ENCODE measurements at regions not wholly inside any gene's neighbourhood (a gene's known extent, or its start where the extent isn't known, plus 50 kb on each side); places are given as distances from the start of the nearest gene placed in this dataset.

DNA sequence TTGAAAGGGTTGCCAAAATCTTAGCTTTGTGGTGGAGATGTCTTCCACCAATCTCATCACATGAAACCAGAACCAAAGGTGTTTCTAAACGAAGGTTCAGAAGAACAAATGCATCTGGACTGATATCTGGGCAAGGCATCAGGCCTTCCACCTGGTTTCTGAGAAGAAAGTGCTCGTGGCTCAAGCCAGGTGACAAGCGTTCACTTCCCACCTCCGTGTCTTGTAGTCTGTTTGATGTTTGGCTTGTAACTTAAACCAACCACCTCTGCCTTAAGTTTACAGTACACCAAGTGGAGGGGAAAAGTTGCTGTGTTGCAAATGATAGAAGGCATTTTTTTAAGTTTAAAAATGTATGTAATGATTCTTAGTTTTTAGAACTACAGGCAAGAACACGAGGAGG lies 66.9 kb upstream of the MAP3K7 start (continued):
- TF ChIP-seq RAD21 (IDR thresholded peaks at IDR 0.05), result no peak

- Histone ChIP-seq H3K36me3 (ENCODE audit: control insufficient read depth in 4 of 4, insufficient read depth in 3 of 4, low read depth in 1 of 4, low read length in 3 of 4) (no peaks in the 10 kb centered on the region), H3K9me3 (ENCODE audit: control insufficient read depth in 4 of 4, low read length in 3 of 4) (no peaks in the 10 kb centered on the region), H3K27me3 (ENCODE audit: control insufficient read depth in 4 of 4, insufficient read depth in 4 of 4, low read length in 3 of 4) (peaks cover 0 to 3% (median 0%) of the 10 kb centered on the region in 4 donors), H3K4me1 (ENCODE audit: control insufficient read depth in 4 of 4, insufficient read depth in 4 of 4, low read length in 3 of 4) (no peaks in the 10 kb centered on the region), H3K4me3 (ENCODE audit: low read depth in 1 of 3, low read length in 3 of 3) (no peak overlapping the region), H3K27ac (ENCODE audit: low read depth in 1 of 2, low read length in 2 of 2) (no peak overlapping the region), H3K9ac (ENCODE audit: low read depth in 1 of 2, low read length in 2 of 2) (no peak overlapping the region)
- no peak for DNase-seq (ENCODE audit: low spot score)
- 61% methylated on average over 8 of the region's 8 CpGs for WGBS
- TF ChIP-seq FOXA1 (IDR thresholded peaks at IDR 0.05) (no peak), FOXA2 (IDR thresholded peaks at IDR 0.05) (no peak), HNF4A (conservative IDR thresholded peaks at IDR 0.05) (no peak), EGR1 (IDR thresholded peaks at IDR 0.05; ENCODE audit: low read depth in 2 of 2) (no peak), ZBTB33 (IDR thresholded peaks at IDR 0.05) (no peak), GABPA (IDR thresholded peaks at IDR 0.05 in 1 of 2, conservative IDR thresholded peaks at IDR 0.05 in 1 of 2) (no peak), RXRA (IDR thresholded peaks at IDR 0.05) (no peak)
- TF ChIP-seq, protein P1, sequence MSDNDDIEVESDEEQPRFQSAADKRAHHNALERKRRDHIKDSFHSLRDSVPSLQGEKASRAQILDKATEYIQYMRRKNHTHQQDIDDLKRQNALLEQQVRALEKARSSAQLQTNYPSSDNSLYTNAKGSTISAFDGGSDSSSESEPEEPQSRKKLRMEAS (IDR thresholded peaks at IDR 0.05), result no peak
These were observed 63.4 kb upstream of the MAP3K7 start for GRCh38 chr6:90650041-90650940.

- no peak for DNase-seq (ENCODE audit: low spot score)
- H3K27me3 ChIP-seq (ENCODE audit: control insufficient read depth in 4 of 4, insufficient read depth in 4 of 4, low read length in 3 of 4), result peaks cover 0 to 3% (median 0%) of the 10 kb centered on the region in 4 donors
- H3K4me3 ChIP-seq (ENCODE audit: low read depth in 1 of 3, low read length in 3 of 3), result no peak overlapping the region
- no peaks in the 10 kb centered on the region for H3K36me3 ChIP-seq (ENCODE audit: control insufficient read depth in 4 of 4, insufficient read depth in 3 of 4, low read depth in 1 of 4, low read length in 3 of 4)
- TF ChIP-seq JUND (IDR thresholded peaks at IDR 0.05) (no peak), FOXA2 (IDR thresholded peaks at IDR 0.05) (no peak), EGR1 (IDR thresholded peaks at IDR 0.05; ENCODE audit: low read depth in 2 of 2) (no peak), TAF1 (conservative IDR thresholded peaks at IDR 0.05) (no peak), FOXA1 (IDR thresholded peaks at IDR 0.05) (no peak), ZBTB33 (IDR thresholded peaks at IDR 0.05) (no peak), SP1 (IDR thresholded peaks at IDR 0.05) (no peak), HNF4G (IDR thresholded peaks at IDR 0.05) (no peak), RXRA (IDR thresholded peaks at IDR 0.05) (no peak), HNF4A (conservative IDR thresholded peaks at IDR 0.05) (no peak), RAD21 (IDR thresholded peaks at IDR 0.05) (no peak), GABPA (IDR thresholded peaks at IDR 0.05 in 1 of 2, conservative IDR thresholded peaks at IDR 0.05 in 1 of 2) (no peak), NR2F2 (IDR thresholded peaks at IDR 0.05) (no peak), YY1 (IDR thresholded peaks at IDR 0.05) (no peak), REST (IDR thresholded peaks at IDR 0.05) (no peak)
- TF ChIP-seq, protein P1 (IDR thresholded peaks at IDR 0.05), result no peak
- TF ChIP-seq, protein P2, sequence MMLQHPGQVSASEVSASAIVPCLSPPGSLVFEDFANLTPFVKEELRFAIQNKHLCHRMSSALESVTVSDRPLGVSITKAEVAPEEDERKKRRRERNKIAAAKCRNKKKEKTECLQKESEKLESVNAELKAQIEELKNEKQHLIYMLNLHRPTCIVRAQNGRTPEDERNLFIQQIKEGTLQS (IDR thresholded peaks at IDR 0.05), result no peak
- TF ChIP-seq, protein P3, sequence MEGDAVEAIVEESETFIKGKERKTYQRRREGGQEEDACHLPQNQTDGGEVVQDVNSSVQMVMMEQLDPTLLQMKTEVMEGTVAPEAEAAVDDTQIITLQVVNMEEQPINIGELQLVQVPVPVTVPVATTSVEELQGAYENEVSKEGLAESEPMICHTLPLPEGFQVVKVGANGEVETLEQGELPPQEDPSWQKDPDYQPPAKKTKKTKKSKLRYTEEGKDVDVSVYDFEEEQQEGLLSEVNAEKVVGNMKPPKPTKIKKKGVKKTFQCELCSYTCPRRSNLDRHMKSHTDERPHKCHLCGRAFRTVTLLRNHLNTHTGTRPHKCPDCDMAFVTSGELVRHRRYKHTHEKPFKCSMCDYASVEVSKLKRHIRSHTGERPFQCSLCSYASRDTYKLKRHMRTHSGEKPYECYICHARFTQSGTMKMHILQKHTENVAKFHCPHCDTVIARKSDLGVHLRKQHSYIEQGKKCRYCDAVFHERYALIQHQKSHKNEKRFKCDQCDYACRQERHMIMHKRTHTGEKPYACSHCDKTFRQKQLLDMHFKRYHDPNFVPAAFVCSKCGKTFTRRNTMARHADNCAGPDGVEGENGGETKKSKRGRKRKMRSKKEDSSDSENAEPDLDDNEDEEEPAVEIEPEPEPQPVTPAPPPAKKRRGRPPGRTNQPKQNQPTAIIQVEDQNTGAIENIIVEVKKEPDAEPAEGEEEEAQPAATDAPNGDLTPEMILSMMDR (IDR thresholded peaks at IDR 0.05; ENCODE audit: low read depth, low read length, missing input control), result no peak
- H3K9me3 ChIP-seq (ENCODE audit: control insufficient read depth in 4 of 4, low read length in 3 of 4), result no peaks in the 10 kb centered on the region
- no peak overlapping the region for H3K27ac ChIP-seq (ENCODE audit: low read depth in 1 of 2, low read length in 2 of 2)
- H3K4me1 ChIP-seq (ENCODE audit: control insufficient read depth in 4 of 4, insufficient read depth in 4 of 4, low read length in 3 of 4), result no peaks in the 10 kb centered on the region
- H3K9ac ChIP-seq (ENCODE audit: low read depth in 1 of 2, low read length in 2 of 2), result no peak overlapping the region
- WGBS, result 88% methylated on average over 1 of the region's 1 CpG
These were observed 62.0 kb upstream of the MAP3K7 start for GRCh38 chr6:90648873-90649272.

Data from liver (tissue), 8 donors.